Erythroblast (primary cell): ENCODE measurements at regions not wholly inside any gene's neighbourhood (a gene's known extent, or its start where the extent isn't known, plus 50 kb on each side); places are given as distances from the start of the nearest gene placed in this dataset.

Experiments
- DNase-seq, 2 experiments: peaks; one replicate each; lab custom pipeline; 2025; lab: John Stamatoyannopoulos, UW
- GATA1 ChIP-seq: IDR thresholded peaks from 2 replicates; pipeline ENCODE4 v1.6.1; 2011; ENCODE audit warnings: low read depth, mild to moderate bottlenecking, control low read depth, low read length, moderate library complexity
- POLR2A ChIP-seq: IDR thresholded peaks from 2 replicates; pipeline ENCODE4 v1.6.1; 2011; ENCODE audit warnings: mild to moderate bottlenecking, low read length

GRCh38 chr2:103327966-103328365 is 566.1 kb downstream of the TMEM182 start:
- TF ChIP-seq GATA1, result no peak
- no peak for DNase-seq

GRCh38 chr2:103335403-103335802 is 573.6 kb downstream of the TMEM182 start:
- DNase-seq, result no peak
- no peak for TF ChIP-seq GATA1
- TF ChIP-seq POLR2A, result no peak

GRCh38 chr2:103338819-103339218 is 577.0 kb downstream of the TMEM182 start:
- DNase-seq, result no peak
- TF ChIP-seq GATA1, result no peak
- TF ChIP-seq POLR2A, result no peak

- TF ChIP-seq POLR2A, result no peak
- no peak for TF ChIP-seq GATA1
- DNase-seq, result no peak
Measured at GRCh38 chr2:103346780-103347179, 584.9 kb downstream of the TMEM182 start.

GRCh38 chr2:103353774-103354173 is 591.9 kb downstream of the TMEM182 start:
- no peak for DNase-seq
- TF ChIP-seq GATA1, result no peak
- no peak for TF ChIP-seq POLR2A

GRCh38 chr2:103355287-103355686 is 593.5 kb downstream of the TMEM182 start:
- DNase-seq, result no peak
- TF ChIP-seq POLR2A (no peak), GATA1 (no peak)

GRCh38 chr2:103361712-103362111 is 599.9 kb downstream of the TMEM182 start:
- TF ChIP-seq POLR2A (no peak), GATA1 (no peak)
- no peak for DNase-seq

GRCh38 chr2:103363639-103364038 is 601.8 kb downstream of the TMEM182 start:
- no peak for DNase-seq
- no peak for TF ChIP-seq POLR2A
- TF ChIP-seq GATA1, result no peak

GRCh38 chr2:103364177-103364576 is 602.3 kb downstream of the TMEM182 start:
- TF ChIP-seq POLR2A, result no peak
- DNase-seq, result no peak

- no peak for TF ChIP-seq GATA1
- TF ChIP-seq POLR2A, result no peak
- DNase-seq, result no peak
Measured at GRCh38 chr2:103365071-103365470, 603.2 kb downstream of the TMEM182 start.

GRCh38 chr2:103367877-103368276 is 606.0 kb downstream of the TMEM182 start:
- TF ChIP-seq POLR2A, result no peak
- TF ChIP-seq GATA1, result no peak
- DNase-seq, result no peak

GRCh38 chr2:103383541-103383940 is 621.7 kb downstream of the TMEM182 start:
- no peak for TF ChIP-seq POLR2A
- no peak for TF ChIP-seq GATA1
- no peak for DNase-seq

GRCh38 chr2:103386872-103387271 is 625.0 kb downstream of the TMEM182 start:
- TF ChIP-seq GATA1 (no peak), POLR2A (no peak)
- no peak for DNase-seq

GRCh38 chr2:103387888-103388287 is 626.1 kb downstream of the TMEM182 start:
- TF ChIP-seq GATA1 (no peak), POLR2A (no peak)
- no peak for DNase-seq

GRCh38 chr2:103396152-103396551 is 634.3 kb downstream of the TMEM182 start:
- TF ChIP-seq POLR2A, result no peak
- TF ChIP-seq GATA1, result no peak
- DNase-seq, result no peak

GRCh38 chr2:103401621-103402020 is 639.8 kb downstream of the TMEM182 start:
- no peak for DNase-seq
- TF ChIP-seq POLR2A, result no peak
- no peak for TF ChIP-seq GATA1
